ENCODE measurements at regions not wholly inside any gene's neighbourhood (a gene's known extent, or its start where the extent isn't known, plus 50 kb on each side); places are given as distances from the start of the nearest gene placed in this dataset.
"Not testable (repeated sequence)": the region's sequence is repeated elsewhere in the genome, so short reads cannot be mapped to it uniquely, and the experiment has no call there.

- ChIA-PET CTCF (interaction anchor here (1.4 kb wide), 1 partner anchor 170 kb away, joined by 6 read pairs; no protein-coding TSS in a partner anchor), POLR2A (no interaction called here)
Observed at GRCh38 chr16:86347916-86348555, 162.3 kb upstream of the FOXF1 start.

DNA sequence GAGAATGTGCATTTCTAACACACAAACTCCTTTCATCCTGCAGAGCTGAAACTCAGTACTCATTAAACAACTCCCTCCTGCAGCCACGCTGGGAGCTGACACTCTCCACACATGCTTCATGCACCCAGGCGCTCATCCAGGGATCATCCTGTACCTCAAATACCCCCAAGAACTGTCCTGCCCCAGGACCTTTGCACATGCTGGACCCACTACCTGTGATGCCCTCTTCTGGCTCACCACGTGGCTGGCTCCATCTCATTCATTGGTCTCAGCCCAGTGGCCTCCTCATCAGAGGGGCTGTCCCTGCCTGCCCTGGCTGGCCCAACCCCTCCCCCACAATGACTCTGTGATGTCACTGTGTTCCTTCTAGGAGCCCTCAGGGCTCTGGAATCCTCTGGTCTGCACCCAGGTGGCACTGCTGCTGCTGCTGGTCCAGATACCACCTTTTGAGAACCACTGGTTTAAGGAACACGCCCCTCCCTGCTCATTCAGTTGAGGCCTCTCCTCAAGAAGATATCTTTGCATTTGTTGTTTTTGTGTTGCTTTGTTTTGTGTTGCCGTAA lies 160.9 kb upstream of the FOXF1 start:
- DNase-seq (ENCODE audit: extremely low spot score), result no peak
- TF ChIP-seq FOXM1 (IDR thresholded peaks at IDR 0.05; ENCODE audit: borderline replicate concordance) (no peak), PKNOX1 (IDR thresholded peaks at IDR 0.05) (no peak), ZNF384 (IDR thresholded peaks at IDR 0.05) (no peak), L3MBTL2 (conservative IDR thresholded peaks at IDR 0.05) (no peak), FOXA1 (IDR thresholded peaks at IDR 0.05) (no peak), ELF4 (IDR thresholded peaks at IDR 0.05) (no peak), CTBP1 (IDR thresholded peaks at IDR 0.05; ENCODE audit: borderline replicate concordance) (no peak), SP1 (IDR thresholded peaks at IDR 0.05) (no peak), TARDBP (IDR thresholded peaks at IDR 0.05) (no peak), LEF1 (IDR thresholded peaks at IDR 0.05; ENCODE audit: borderline replicate concordance) (no peak), HDGF (IDR thresholded peaks at IDR 0.05; ENCODE audit: borderline replicate concordance) (no peak), FOXK2 (IDR thresholded peaks at IDR 0.05) (no peak), SUZ12 (IDR thresholded peaks at IDR 0.05) (no peak), BHLHE40 (IDR thresholded peaks at IDR 0.05; ENCODE audit: borderline replicate concordance) (no peak), ARNT (IDR thresholded peaks at IDR 0.05) (no peak), NFRKB (IDR thresholded peaks at IDR 0.05) (no peak)
- CTCF ChIA-PET, result no interaction called here
- POLR2A ChIA-PET, result no interaction called here

More at GRCh38 chr16:86347916-86348555, 162.3 kb upstream of the FOXF1 start:
- TF ChIP-seq ZNF384 (IDR thresholded peaks at IDR 0.05), result no peak
- no peak for TF ChIP-seq SP1 (IDR thresholded peaks at IDR 0.05)
- TF ChIP-seq L3MBTL2 (conservative IDR thresholded peaks at IDR 0.05), result no peak
- no peak for TF ChIP-seq ELF4 (IDR thresholded peaks at IDR 0.05)
- TF ChIP-seq NFRKB (IDR thresholded peaks at IDR 0.05), result no peak
- TF ChIP-seq FOXK2 (IDR thresholded peaks at IDR 0.05), result no peak
- TF ChIP-seq SUZ12 (IDR thresholded peaks at IDR 0.05), result no peak
- no peak for TF ChIP-seq TARDBP (IDR thresholded peaks at IDR 0.05)
- no peak for TF ChIP-seq FOXM1 (IDR thresholded peaks at IDR 0.05; ENCODE audit: borderline replicate concordance)
- DNase-seq (ENCODE audit: extremely low spot score), result no peak

GRCh38 chr16:86350289-86350688 lies 160.0 kb upstream of the FOXF1 start:
- POLR2A ChIA-PET, result no interaction called here
- no peak for TF ChIP-seq PKNOX1 (IDR thresholded peaks at IDR 0.05)
- no peak for TF ChIP-seq FOXM1 (IDR thresholded peaks at IDR 0.05; ENCODE audit: borderline replicate concordance)
- TF ChIP-seq ARNT (IDR thresholded peaks at IDR 0.05), result no peak
- no peak for TF ChIP-seq HDGF (IDR thresholded peaks at IDR 0.05; ENCODE audit: borderline replicate concordance)
- no peak for TF ChIP-seq ZNF384 (IDR thresholded peaks at IDR 0.05)
- TF ChIP-seq SP1 (IDR thresholded peaks at IDR 0.05), result no peak
- no peak for TF ChIP-seq L3MBTL2 (conservative IDR thresholded peaks at IDR 0.05)
- TF ChIP-seq BHLHE40 (IDR thresholded peaks at IDR 0.05; ENCODE audit: borderline replicate concordance), result no peak
- no peak for TF ChIP-seq SUZ12 (IDR thresholded peaks at IDR 0.05)
- no peak for TF ChIP-seq FOXA1 (IDR thresholded peaks at IDR 0.05)
- no peak for TF ChIP-seq CTBP1 (IDR thresholded peaks at IDR 0.05; ENCODE audit: borderline replicate concordance)
- TF ChIP-seq NFRKB (IDR thresholded peaks at IDR 0.05), result no peak
- no peak for TF ChIP-seq FOXK2 (IDR thresholded peaks at IDR 0.05)
- TF ChIP-seq LEF1 (IDR thresholded peaks at IDR 0.05; ENCODE audit: borderline replicate concordance), result no peak
- no peak for TF ChIP-seq ELF4 (IDR thresholded peaks at IDR 0.05)
- CTCF ChIA-PET, result no interaction called here
- no peak for DNase-seq (ENCODE audit: extremely low spot score)

DNA sequence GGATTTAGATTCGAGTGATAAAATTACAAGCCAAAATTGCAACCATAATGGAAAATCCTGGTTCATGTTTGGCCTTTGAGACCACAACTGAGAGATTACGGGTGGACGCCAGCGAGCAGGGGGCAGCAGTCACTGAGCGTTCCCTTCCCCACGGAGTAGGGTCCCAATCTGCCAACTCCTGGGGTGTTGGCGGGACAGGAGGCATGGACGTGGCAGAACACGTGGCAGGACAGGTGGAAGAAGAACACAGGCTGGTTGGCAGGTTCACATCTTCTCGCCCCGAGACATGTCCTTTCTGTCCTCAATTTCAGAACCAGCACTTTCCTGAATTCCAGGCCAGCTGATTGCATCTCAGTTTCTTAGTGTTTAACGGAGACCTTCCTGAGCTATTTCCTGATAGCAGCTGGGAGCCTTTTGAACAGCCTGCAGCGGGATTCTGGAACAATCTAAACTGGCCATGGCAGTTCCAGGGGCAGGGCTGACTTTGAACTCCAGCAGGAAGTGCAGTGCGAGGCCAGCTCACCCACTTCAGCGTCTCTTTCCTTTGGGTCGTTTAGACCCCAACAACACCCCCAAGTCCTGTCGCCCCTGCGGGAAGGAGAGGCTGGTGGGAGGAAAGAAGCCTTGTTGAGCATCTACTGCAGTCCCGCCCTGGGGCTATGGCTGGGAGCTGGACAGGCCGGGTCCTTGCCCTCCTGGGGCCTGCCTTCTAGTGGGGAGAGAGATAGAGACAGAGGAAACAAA lies 159.1 kb upstream of the FOXF1 start:
- no peak for TF ChIP-seq ARNT (IDR thresholded peaks at IDR 0.05)
- no peak for TF ChIP-seq FOXA1 (IDR thresholded peaks at IDR 0.05)
- no peak for TF ChIP-seq TARDBP (IDR thresholded peaks at IDR 0.05)
- TF ChIP-seq L3MBTL2 (conservative IDR thresholded peaks at IDR 0.05), result no peak
- TF ChIP-seq FOXM1 (IDR thresholded peaks at IDR 0.05; ENCODE audit: borderline replicate concordance), result no peak
- TF ChIP-seq PKNOX1 (IDR thresholded peaks at IDR 0.05), result no peak
- no peak for TF ChIP-seq NFRKB (IDR thresholded peaks at IDR 0.05)
- no peak for TF ChIP-seq SP1 (IDR thresholded peaks at IDR 0.05)
- no peak for TF ChIP-seq SUZ12 (IDR thresholded peaks at IDR 0.05)
- no peak for TF ChIP-seq HDGF (IDR thresholded peaks at IDR 0.05; ENCODE audit: borderline replicate concordance)
- TF ChIP-seq LEF1 (IDR thresholded peaks at IDR 0.05; ENCODE audit: borderline replicate concordance), result no peak
- TF ChIP-seq CTBP1 (IDR thresholded peaks at IDR 0.05; ENCODE audit: borderline replicate concordance), result no peak
- no peak for TF ChIP-seq ZNF384 (IDR thresholded peaks at IDR 0.05)
- TF ChIP-seq BHLHE40 (IDR thresholded peaks at IDR 0.05; ENCODE audit: borderline replicate concordance), result no peak
- TF ChIP-seq ELF4 (IDR thresholded peaks at IDR 0.05), result no peak
- TF ChIP-seq FOXK2 (IDR thresholded peaks at IDR 0.05), result no peak
- DNase-seq (ENCODE audit: extremely low spot score), result no peak
- ChIA-PET CTCF (no interaction called here), POLR2A (no interaction called here)

- DNase-seq (ENCODE audit: extremely low spot score); CTCF ChIA-PET; POLR2A ChIA-PET: not testable (repeated sequence)
Observed at GRCh38 chr16:86351785-86352139, 158.6 kb upstream of the FOXF1 start.

GRCh38 chr16:86353148-86353547 lies 157.2 kb upstream of the FOXF1 start:
- CTCF ChIA-PET, result no interaction called here
- POLR2A ChIA-PET, result no interaction called here
- DNase-seq (ENCODE audit: extremely low spot score), result no peak
- TF ChIP-seq NFRKB (IDR thresholded peaks at IDR 0.05) (no peak), CTBP1 (IDR thresholded peaks at IDR 0.05; ENCODE audit: borderline replicate concordance) (no peak), L3MBTL2 (conservative IDR thresholded peaks at IDR 0.05) (no peak), FOXM1 (IDR thresholded peaks at IDR 0.05; ENCODE audit: borderline replicate concordance) (no peak)
